GM21515 (cell line): ENCODE measurements at regions not wholly inside any gene's neighbourhood (a gene's known extent, or its start where the extent isn't known, plus 50 kb on each side); places are given as distances from the start of the nearest gene placed in this dataset.
A peak's percentile ranks its signal among the peaks of the same experiment; 100 is the strongest.

Experiments
- ATAC-seq: cut with Tn5 transposase; IDR thresholded peaks from one replicate; pipeline ENCODE4 v1.9.1; 2021; ENCODE audit not compliant: unreplicated experiment

DNA sequence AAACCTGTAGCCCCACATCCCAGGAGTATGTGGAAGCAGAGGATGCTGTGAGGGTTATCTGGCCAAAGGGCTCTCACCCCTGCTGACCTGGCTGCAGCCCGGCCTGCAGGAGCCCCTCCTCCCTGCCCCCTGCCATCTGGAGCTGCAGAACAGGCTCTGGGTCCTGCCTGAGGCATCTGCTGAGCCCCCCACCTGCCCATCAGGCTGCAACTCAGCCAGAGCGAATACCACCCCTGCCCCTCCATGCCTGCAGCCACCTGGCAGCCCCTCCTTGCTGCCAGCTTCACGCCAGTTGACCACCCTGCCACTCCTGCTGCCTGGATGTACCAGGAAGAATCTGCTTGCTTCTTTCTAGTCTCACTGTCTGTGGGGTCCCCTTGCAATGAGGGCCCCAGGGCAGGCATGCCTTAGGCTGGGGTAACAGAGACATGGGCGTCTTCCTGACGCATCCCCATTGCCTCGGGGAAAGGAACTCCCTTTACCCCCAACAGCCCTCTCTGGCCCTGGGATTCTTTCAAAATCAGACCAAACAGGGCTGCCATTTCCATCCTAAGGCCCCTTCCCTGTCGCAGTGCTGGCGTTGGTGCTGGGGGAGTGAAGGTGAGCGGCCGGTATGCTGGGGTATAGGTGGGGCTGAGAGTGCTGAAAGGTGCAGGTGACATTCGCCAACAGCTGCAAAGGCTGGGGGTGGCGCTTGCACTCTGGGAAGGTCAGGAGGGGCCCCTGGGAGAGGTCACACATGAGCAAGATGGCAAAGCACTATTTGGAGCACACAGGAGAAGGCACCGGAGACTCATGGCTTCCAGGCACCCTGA, 1334.6 kb downstream of the TBC1D22A start:
- no peak for ATAC-seq

GRCh38 chr22:48096411-48096810, 1334.0 kb downstream of the TBC1D22A start:
- ATAC-seq: no peak

GRCh38 chr22:48093981-48094380, 1331.5 kb downstream of the TBC1D22A start:
- ATAC-seq: no peak

- ATAC-seq: no peak
These were observed 1330.4 kb downstream of the TBC1D22A start for GRCh38 chr22:48092866-48093265.

GRCh38 chr22:48091656-48092223, 1329.3 kb downstream of the TBC1D22A start:
- ATAC-seq: no peak

- ATAC-seq: no peak
These were observed 1328.7 kb downstream of the TBC1D22A start for GRCh38 chr22:48091060-48091650.

GRCh38 chr22:48090332-48090672, 1327.9 kb downstream of the TBC1D22A start:
- no peak for ATAC-seq

DNA sequence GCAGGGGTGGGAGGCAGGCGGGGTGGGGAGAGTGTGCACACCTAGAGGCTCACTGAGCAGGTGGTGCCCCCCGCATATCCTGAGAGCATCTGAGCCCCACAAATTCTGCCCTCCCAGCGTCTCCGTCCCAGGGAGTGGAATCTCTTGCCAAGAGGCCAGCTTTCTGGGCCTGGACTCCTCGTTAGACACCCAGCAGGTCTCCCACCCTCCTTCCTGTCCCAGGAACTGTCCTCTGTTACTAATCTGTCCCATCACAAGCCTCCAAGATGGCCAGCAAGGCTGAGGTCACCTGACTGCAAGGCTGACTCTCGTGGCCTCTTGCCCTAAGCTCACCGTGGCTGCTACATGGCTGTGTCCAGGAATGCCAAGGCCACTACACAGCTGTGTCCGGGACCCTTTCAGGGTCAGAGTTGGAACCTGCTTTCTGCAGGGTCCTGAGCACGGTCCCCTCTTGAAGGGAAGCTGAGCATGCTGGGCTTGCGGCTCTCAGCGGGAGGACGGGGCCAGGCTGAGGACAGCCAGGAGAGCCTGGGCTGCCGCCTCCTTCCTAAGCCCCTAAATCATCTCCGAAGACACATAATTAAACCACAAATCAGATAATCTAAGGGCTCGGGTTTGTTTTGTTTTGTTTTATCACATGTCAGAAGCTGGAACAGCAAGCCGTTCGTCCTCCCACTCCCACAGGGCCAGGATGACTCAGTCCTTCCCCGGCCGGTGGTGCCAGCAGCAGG, 1327.3 kb downstream of the TBC1D22A start:
- no peak for ATAC-seq

DNA sequence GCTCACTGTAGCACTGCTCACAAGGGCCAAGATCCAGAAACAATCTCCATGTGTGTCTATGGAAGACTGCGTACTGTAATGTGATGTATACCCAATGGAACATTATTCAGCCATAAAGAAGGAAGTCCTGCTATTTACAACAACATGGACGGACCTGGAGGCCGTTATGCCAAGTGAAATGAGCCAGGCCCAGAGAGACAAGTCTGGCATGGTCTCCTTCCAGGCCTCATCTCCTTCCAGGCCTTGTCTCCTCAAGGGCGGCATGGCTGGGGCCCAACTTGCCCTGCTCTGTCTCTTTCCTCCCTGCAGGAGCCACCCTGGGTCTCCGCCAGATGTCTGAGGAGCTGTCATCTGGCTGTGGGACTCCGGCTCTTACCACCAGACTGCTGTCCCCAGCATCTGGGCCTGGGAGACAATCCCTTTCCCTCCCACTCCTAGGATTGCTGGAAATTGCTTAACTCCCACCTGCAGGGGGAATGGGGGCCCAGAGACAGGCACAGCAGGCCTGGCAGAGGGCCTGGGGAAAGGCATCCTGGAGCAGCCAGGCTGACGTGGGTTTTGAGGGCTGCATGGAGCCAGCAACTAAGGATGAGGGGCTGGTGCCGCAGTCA, 1326.6 kb downstream of the TBC1D22A start:
- no peak for ATAC-seq

- ATAC-seq: no peak
These were observed 1325.8 kb downstream of the TBC1D22A start for GRCh38 chr22:48088251-48088650.

DNA sequence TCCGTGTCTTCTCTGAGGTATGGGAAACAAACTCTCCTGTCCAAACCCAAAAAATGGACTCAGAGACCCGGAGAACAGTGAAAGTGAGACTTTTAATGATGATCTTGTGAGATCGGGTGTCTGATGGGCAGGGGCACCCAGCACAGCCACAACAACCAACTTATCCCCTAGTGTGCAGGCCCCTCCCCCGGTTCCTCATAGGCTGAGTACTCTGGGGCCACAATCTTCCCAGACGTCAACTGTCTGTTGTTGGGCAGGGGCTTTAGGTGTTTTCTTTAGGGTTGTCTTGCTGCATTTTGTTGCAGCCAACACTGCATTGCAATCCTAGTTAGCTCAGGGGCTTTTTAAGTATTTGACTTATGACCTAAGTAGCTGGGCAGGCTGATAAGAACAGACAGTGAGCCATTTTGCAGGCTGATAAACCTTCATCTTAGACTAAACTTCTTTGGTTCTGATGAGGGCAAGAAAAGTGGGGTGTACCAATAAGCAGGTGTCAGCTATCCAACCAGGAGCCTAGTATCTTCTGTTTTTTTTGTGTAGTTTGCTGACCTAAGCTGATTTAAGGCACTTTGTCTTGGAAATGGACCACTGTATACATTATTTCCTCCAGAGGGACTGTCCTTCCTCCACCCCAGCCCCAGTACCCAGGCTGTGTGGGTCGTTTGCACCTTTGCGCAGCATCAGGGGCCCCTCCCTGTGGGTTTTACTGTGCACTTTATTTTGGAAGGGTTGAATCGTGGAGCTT, 1323.6 kb downstream of the TBC1D22A start:
- ATAC-seq: no peak

DNA sequence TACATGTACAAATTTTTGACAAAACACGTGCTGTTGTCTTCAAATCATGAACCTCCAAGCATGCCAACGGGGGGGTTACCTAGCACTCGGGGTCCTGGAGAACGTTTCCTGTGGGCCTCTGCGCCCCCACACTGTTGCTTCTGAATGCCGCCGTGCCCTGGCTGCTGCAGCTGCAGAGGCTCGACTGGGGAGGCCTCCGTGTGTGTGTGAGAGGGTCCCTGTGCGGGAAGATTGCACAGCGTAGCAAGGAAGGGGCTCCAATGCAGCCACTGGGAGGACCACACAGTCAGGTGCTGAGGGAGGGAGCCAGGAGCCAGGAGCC, 1322.2 kb downstream of the TBC1D22A start:
- ATAC-seq: no peak

- peak; percentile 74 for ATAC-seq
These were observed 1321.7 kb downstream of the TBC1D22A start for GRCh38 chr22:48084041-48084728.

GRCh38 chr22:48083502-48083901, 1321.1 kb downstream of the TBC1D22A start:
- peak; percentile 34 for ATAC-seq

GRCh38 chr22:48082284-48082683, 1319.8 kb downstream of the TBC1D22A start:
- no peak for ATAC-seq

DNA sequence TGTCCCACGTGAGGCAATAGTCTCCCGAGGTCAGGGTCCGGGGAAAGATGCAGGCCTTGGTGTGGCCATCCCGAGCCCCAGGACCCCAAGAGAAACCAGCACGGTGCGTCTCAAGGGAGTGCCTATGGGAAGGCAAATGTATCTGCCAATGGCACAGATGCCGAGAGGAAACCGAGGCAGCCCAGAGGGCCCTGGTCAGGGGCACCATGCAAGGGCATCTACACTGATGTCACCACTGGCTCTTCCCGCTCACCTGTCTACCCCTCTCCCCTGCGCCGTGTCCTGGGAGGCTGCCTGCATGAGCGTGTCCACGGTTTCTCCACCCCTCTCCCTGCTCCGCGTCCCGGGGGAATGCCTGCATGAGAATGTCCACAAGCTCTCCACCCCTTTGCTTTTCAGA, 1318.8 kb downstream of the TBC1D22A start:
- ATAC-seq: no peak

DNA sequence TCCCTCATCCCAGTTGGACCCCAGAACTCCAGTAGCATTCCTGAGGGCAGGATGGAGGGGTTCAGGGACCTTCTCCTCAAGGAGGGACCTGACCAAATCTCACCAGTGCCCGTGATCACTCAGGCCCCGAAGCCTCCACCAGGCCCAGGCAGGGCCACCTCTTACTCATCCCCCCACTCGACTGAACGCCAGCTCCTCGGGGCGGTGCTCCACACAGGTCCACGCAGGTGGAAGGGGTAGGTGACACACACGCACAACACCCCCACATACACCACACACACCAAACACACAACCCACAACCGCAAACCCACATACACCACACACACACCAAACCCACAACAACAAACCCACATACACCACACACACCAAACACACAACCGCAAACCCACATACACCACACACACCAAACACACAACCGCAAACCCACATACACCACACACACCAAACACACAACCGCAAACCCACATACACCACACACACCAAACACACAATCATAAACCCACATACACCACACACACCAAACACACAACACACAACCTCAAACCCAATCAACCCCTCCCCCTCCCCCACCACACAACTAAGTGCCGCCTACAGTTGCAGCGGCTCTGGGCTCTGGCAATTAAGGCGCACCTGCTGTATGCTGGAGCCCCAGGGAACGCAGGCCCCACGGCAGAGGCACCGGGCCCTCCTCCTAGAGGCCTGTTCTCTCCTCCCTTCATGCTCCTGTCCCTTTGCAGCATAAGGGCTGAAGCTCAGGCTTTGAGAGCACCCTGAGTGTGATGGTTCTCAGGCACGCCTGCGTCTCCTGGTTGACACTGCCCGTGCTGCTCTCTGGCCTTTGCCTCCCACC, 1318.1 kb downstream of the TBC1D22A start:
- no peak for ATAC-seq

DNA sequence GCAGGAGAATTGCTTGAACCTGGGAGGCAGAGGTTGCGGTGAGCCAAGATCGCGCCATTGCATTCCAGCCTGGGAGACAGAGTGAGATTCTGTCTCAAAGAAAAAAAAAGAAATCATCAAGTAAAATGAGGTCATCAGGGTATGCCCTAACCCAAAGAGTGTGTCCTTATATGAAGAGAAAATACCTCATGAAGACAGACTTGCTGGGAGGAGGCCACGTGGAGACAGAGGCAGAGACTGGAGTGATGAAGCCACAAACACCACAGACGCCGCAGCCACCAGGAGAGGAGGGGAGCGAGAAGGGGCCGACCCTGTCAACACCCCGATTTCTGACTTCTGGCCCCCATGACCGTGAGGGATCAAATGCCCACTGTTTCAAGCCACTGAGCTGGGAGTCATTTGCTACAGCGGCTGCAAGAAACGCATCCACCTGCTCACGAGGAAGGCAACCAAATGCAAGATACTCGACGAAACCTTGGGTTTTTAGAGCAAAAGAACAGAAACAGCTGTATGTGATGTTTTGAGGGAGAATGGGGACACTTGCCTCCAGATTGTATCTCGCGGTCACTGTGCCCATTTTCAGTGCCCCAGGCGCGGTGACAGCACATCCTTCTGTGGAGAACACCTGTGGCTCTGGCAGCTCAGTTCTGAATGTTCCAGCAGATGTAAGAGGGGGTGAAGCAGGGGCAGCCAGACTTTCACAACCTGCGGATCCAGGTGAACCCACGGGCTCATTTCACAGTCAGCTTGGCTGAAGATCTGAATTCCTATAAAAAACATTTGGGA, 1317.2 kb downstream of the TBC1D22A start:
- no peak for ATAC-seq

DNA sequence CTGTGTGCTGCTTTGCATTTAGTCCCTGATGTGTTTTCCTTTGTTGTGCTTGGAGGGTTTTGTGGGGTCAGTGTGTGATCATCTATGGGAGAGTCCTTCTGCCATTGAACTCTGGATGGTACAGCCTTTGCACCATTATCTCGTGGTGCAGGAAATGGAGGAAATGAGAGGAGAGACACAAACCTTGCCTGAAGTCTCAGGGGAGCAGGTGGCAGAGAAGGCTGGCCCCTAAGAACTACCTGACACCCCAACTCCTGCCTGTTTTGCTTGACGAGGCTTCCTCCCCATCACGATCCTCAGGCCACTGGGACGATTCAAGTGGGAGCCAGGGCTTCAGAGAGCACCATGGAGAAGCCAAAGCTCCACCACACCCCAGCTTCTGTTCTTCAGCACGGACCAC, 1316.4 kb downstream of the TBC1D22A start:
- no peak for ATAC-seq
